HL-60 (cell line): ENCODE measurements at regions not wholly inside any gene's neighbourhood (a gene's known extent, or its start where the extent isn't known, plus 50 kb on each side); places are given as distances from the start of the nearest gene placed in this dataset.

ENCODE experiments used
- DNase-seq, 2 experiments: peaks; one replicate each; pipeline ENCODE4 v3.0.0-alpha.2; 2010 to 2020; ENCODE audit warnings: low read depth in 1 of 2, low spot score in 1 of 2
- H3K27ac ChIP-seq: fragments of 250-450 bp; sonication (Bioruptor Pico); replicated peaks from 2 replicates; pipeline ENCODE4 v1.5.1; 2020; ENCODE audit warnings: mild to moderate bottlenecking, moderate library complexity
- H3K27me3 ChIP-seq: fragments of 250-450 bp; sonication (Bioruptor Pico); 2 replicates; pipeline ENCODE4 v1.5.1; 2021; ENCODE audit warnings: mild to moderate bottlenecking, moderate library complexity; ENCODE audit not compliant: insufficient read depth, poor library complexity, severe bottlenecking
- H3K4me3 ChIP-seq: replicated peaks from 2 replicates; pipeline ENCODE4 v1.5.1; 2011; ENCODE audit warnings: mild to moderate bottlenecking, control low read depth, low read length; ENCODE audit not compliant: insufficient read depth
- GABPA ChIP-seq: IDR thresholded peaks from 2 replicates; pipeline ENCODE4 v1.6.1; 2012; ENCODE audit warnings: low read depth
- POLR2AphosphoS5 ChIP-seq: IDR thresholded peaks from 2 replicates; pipeline ENCODE4 v1.6.1; 2012; ENCODE audit warnings: low read depth
- SPI1 ChIP-seq: IDR thresholded peaks from 2 replicates; pipeline ENCODE4 v1.6.1; 2012; ENCODE audit warnings: low read depth, mild to moderate bottlenecking, borderline replicate concordance
- TF ChIP-seq, protein P1 (sequence below): IDR thresholded peaks from one replicate; pipeline ENCODE4 v1.5.1; 2011; ENCODE audit warnings: low read length, control low read depth, inconsistent platforms; ENCODE audit not compliant: insufficient read depth
- TF ChIP-seq, protein P2 (sequence below): IDR thresholded peaks from 2 replicates; pipeline ENCODE4 v1.6.1; 2012; ENCODE audit warnings: low read depth; ENCODE audit not compliant: insufficient replicate concordance

DNA sequence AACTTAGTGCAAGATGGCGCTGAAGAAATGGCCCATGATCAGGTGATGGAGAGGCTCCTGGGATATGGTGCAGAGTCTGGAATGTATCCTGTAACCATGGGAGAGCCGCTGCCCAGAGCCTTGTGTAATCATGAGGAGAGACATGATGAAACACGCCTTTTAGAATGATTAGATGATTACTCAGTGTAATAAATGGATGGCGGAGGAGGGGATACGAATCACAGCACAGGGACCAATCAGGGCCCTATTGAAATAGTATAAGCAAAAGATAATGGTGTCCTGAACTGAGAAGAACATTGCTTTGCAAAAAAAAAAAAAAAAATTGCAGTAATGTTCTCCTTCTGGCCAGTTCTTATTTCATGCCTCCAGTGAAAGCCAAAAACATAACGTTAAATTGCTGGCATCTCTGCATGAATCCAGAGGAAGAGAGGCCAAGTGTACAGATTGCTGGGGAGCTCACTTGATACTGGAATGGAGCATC lies 668.5 kb upstream of the AUTS2 start:
- Histone ChIP-seq H3K4me3 (no peak overlapping the region), H3K27ac (no peak overlapping the region), H3K27me3 (no peaks in the 10 kb centered on the region)
- TF ChIP-seq, protein P1, sequence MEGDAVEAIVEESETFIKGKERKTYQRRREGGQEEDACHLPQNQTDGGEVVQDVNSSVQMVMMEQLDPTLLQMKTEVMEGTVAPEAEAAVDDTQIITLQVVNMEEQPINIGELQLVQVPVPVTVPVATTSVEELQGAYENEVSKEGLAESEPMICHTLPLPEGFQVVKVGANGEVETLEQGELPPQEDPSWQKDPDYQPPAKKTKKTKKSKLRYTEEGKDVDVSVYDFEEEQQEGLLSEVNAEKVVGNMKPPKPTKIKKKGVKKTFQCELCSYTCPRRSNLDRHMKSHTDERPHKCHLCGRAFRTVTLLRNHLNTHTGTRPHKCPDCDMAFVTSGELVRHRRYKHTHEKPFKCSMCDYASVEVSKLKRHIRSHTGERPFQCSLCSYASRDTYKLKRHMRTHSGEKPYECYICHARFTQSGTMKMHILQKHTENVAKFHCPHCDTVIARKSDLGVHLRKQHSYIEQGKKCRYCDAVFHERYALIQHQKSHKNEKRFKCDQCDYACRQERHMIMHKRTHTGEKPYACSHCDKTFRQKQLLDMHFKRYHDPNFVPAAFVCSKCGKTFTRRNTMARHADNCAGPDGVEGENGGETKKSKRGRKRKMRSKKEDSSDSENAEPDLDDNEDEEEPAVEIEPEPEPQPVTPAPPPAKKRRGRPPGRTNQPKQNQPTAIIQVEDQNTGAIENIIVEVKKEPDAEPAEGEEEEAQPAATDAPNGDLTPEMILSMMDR = no peak
- TF ChIP-seq GABPA (no peak), SPI1 (no peak)
- no peak for DNase-seq

DNA sequence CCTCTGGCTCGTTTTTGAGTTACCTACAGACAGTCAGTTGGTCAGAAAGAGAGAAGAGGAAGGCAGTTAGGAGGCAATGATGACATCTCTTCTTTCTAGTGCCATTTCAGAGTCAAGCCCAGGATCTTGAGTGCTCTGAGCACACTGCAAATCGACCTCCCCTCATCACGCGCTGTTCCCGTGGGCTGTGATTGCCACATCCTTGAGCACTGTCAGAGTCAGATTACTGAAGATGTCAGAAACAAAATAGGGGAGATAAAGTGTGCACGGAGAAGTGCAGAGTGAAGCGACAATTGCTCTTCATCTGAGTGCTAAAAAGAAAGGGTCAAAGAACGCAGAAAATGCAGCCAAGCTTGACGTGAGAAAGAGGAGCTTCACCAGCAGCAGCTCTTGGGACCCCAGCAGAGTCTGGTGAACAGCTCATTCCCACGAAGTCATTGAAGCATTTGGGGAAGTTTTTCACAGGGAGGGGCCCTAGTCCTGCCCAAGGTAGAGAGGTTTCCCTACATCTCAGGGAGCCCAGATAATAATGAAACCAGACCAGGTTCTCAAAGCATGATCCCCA lies 661.7 kb upstream of the AUTS2 start:
- TF ChIP-seq, protein P1 = no peak
- TF ChIP-seq, protein P2, sequence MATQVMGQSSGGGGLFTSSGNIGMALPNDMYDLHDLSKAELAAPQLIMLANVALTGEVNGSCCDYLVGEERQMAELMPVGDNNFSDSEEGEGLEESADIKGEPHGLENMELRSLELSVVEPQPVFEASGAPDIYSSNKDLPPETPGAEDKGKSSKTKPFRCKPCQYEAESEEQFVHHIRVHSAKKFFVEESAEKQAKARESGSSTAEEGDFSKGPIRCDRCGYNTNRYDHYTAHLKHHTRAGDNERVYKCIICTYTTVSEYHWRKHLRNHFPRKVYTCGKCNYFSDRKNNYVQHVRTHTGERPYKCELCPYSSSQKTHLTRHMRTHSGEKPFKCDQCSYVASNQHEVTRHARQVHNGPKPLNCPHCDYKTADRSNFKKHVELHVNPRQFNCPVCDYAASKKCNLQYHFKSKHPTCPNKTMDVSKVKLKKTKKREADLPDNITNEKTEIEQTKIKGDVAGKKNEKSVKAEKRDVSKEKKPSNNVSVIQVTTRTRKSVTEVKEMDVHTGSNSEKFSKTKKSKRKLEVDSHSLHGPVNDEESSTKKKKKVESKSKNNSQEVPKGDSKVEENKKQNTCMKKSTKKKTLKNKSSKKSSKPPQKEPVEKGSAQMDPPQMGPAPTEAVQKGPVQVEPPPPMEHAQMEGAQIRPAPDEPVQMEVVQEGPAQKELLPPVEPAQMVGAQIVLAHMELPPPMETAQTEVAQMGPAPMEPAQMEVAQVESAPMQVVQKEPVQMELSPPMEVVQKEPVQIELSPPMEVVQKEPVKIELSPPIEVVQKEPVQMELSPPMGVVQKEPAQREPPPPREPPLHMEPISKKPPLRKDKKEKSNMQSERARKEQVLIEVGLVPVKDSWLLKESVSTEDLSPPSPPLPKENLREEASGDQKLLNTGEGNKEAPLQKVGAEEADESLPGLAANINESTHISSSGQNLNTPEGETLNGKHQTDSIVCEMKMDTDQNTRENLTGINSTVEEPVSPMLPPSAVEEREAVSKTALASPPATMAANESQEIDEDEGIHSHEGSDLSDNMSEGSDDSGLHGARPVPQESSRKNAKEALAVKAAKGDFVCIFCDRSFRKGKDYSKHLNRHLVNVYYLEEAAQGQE = no peak
- no peak for TF ChIP-seq SPI1
- no peak for TF ChIP-seq GABPA
- TF ChIP-seq POLR2AphosphoS5 = no peak
- DNase-seq = no peak
- no peak overlapping the region for H3K4me3 ChIP-seq
- H3K27me3 ChIP-seq = no peaks in the 10 kb centered on the region
- no peak overlapping the region for H3K27ac ChIP-seq

DNA sequence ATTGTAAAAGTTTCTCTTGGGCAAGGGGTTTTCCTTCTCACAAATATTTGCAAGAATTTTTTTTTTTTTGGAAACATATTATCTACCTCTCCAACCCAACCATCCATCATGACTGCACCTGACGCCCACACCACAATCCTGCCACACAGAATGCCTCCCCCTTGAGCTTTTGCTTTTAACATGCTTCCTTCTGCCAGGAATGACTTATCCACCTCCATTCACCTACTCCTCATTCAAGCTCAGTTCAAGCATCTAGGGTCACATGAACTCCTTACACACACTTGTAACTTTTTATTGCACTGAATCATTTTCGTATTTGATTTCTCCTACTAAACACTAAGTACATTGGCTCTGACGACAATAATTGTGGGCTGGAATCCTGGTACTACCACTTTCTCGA lies 660.1 kb upstream of the AUTS2 start:
- TF ChIP-seq SPI1 = no peak
- TF ChIP-seq POLR2AphosphoS5 = no peak
- TF ChIP-seq GABPA = no peak
- TF ChIP-seq, protein P1 = no peak
- TF ChIP-seq, protein P2 = no peak
- no peaks in the 10 kb centered on the region for H3K27me3 ChIP-seq
- no peak for DNase-seq
- H3K4me3 ChIP-seq = no peak overlapping the region
- no peak overlapping the region for H3K27ac ChIP-seq

DNA sequence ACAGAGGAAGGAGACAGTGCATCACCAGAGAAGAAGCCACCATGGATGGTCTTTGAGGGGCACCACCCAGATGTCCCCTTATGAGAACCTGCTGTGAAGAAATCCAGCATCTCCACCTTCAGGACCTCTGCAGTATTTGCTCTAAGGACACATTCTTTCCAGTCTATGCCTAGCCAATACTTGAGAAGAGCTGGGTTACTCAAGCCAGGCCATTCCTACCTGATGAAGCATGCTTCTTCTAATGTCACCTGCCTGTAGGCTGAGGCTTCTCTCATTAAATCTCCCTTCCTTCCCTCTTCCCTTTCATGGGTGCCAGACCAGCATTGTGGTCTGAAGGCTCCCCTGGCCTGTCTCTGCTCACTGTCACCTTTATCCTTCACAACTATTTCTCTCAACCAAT lies 654.5 kb upstream of the AUTS2 start:
- TF ChIP-seq, protein P1 = no peak
- TF ChIP-seq, protein P2 = no peak
- no peak for TF ChIP-seq GABPA
- TF ChIP-seq SPI1 = no peak
- no peak for TF ChIP-seq POLR2AphosphoS5
- H3K27me3 ChIP-seq = no peaks in the 10 kb centered on the region
- H3K27ac ChIP-seq = no peak overlapping the region
- DNase-seq = no peak
- no peak overlapping the region for H3K4me3 ChIP-seq
